Gastroesophageal sphincter (tissue), 3 donors: ENCODE measurements at regions not wholly inside any gene's neighbourhood (a gene's known extent, or its start where the extent isn't known, plus 50 kb on each side); places are given as distances from the start of the nearest gene placed in this dataset.

Experiments
- EP300 ChIP-seq: sonication (generic); formaldehyde crosslinking; IDR thresholded peaks from one replicate; pipeline ENCODE4 v1.6.1; 2017; ENCODE audit warnings: antibody characterized with exemption, mild to moderate bottlenecking
- POLR2A ChIP-seq, 2 donors: fragments of 450-650 bp; IDR thresholded peaks; one replicate each; pipeline ENCODE4 v1.6.1; 2017; ENCODE audit warnings: antibody characterized with exemption in 2 of 2, mild to moderate bottlenecking in 2 of 2, moderate library complexity in 1 of 2
- POLR2AphosphoS5 ChIP-seq: sonication (generic); formaldehyde crosslinking; IDR thresholded peaks from one replicate; pipeline ENCODE4 v1.6.1; 2017; ENCODE audit warnings: antibody characterized with exemption
- TF ChIP-seq, protein P1 (sequence below), 4 experiments: fragments of 200-600 bp in 2 of 4; fragments of 450-650 bp in 2 of 4; sonication (generic) in 1 of 4; IDR thresholded peaks; one replicate each; pipeline ENCODE4 v1.5.1; 2017 to 2019; ENCODE audit warnings: antibody characterized with exemption in 4 of 4, mild to moderate bottlenecking in 2 of 4, moderate library complexity in 2 of 4

DNA sequence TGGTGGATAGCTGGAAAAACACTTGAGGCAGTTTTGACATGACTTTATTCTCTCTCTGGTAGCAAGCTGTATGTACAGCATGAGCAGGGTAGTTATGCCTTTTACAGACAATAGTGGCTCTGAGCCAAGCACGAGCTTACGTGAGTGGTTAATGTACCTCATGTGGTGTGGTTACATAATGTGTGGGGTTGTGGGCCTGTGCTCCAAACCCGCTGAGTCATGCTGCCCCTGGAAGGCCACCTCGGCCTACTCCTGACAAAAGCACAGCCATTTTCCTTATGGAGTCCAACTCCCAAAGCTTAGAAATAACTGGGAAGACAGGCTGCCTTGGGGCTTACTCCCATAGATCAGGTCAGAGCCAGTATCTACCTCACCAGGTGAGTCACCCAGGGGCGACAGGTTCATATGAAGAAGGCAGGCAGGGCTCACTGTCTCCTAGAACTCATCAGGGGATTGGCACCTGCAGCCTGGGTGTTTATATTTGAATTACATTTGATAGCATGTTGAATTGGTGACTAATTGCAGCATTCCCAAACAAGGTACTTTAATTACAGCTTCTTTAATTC is 404.5 kb downstream of the ADRA2A start:
- TF ChIP-seq POLR2AphosphoS5: no peak
- no peak for TF ChIP-seq POLR2A (IDR thresholded peaks at IDR 0.05)
- TF ChIP-seq, protein P1, sequence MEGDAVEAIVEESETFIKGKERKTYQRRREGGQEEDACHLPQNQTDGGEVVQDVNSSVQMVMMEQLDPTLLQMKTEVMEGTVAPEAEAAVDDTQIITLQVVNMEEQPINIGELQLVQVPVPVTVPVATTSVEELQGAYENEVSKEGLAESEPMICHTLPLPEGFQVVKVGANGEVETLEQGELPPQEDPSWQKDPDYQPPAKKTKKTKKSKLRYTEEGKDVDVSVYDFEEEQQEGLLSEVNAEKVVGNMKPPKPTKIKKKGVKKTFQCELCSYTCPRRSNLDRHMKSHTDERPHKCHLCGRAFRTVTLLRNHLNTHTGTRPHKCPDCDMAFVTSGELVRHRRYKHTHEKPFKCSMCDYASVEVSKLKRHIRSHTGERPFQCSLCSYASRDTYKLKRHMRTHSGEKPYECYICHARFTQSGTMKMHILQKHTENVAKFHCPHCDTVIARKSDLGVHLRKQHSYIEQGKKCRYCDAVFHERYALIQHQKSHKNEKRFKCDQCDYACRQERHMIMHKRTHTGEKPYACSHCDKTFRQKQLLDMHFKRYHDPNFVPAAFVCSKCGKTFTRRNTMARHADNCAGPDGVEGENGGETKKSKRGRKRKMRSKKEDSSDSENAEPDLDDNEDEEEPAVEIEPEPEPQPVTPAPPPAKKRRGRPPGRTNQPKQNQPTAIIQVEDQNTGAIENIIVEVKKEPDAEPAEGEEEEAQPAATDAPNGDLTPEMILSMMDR (IDR thresholded peaks at IDR 0.05): no peak
- TF ChIP-seq EP300: no peak
